Fibroblast of the conjunctiva (primary cell): ENCODE measurements at regions not wholly inside any gene's neighbourhood (a gene's known extent, or its start where the extent isn't known, plus 50 kb on each side); places are given as distances from the start of the nearest gene placed in this dataset.
"Not testable (repeated sequence)": the region's sequence is repeated elsewhere in the genome, so short reads cannot be mapped to it uniquely, and the experiment has no call there.

Experiments used
- DNase-seq: peaks from one replicate; pipeline ENCODE4 v3.0.0-alpha.2; 2010; ENCODE audit warnings: low read depth

- DNase-seq = not testable (repeated sequence)
These were observed 102.8 kb upstream of the TMPRSS2 start for GRCh38 chr21:41610840-41611115.

DNA sequence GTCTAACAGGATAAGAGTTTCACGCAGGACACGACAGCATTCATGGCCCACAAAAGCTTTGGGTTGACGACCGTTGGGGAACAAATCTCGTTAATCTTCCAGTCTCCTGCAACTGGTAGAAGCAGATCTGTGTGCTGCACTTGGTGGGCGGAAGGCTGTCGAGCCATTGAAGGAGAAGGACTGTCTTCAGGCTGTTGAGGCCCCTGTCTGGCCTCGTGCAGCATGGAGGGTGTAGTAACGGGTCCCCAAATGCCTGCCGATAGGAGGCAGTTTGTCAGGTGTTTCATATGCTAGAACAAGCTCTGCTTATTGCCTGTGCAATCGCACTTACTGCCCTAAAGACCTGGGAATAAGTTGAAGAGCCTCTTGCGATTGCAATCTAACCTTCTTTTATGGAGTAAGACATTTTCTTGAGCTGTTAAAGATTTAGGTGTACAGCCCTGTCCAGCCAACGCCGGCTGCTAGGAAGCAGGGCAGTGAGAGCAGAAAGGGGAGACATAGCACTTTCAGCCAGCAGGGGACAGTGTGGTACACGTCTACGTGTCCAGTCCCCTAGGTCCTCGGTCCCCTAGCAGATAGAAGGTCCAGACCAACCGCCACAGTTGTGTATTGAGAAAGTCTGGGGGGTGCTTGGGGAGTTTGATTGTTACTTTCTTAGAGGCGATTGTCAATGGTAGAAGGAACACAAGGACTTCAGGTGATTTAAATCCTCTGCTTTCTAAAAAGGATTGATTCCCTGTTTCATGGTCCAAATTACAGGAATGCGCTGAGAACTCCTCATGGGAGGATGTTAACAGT, 102.3 kb upstream of the TMPRSS2 start:
- no peak for DNase-seq

GRCh38 chr21:41606706-41607105, 98.7 kb upstream of the TMPRSS2 start:
- DNase-seq = no peak

DNA sequence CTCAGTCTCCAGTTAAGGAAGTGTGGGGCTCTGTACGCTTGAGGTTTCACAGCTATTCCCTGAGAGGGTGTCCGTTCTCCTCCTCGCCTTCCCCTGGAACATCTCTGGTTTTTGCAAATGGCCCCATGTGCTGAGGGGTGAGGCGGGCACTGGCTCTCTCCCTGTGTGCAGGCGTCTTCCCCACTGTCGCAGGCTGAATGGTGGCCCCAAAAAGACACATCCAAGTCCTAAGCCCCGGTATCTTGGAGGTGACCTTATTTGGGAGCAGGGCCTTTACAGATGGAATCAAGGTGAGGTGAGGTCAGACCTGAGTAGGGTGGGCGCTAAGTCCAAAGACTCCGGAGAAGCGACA, 98.0 kb upstream of the TMPRSS2 start:
- no peak for DNase-seq

GRCh38 chr21:41605178-41605933, 97.4 kb upstream of the TMPRSS2 start:
- DNase-seq = no peak

- DNase-seq = no peak
These were observed 96.7 kb upstream of the TMPRSS2 start for GRCh38 chr21:41604583-41605041.

GRCh38 chr21:41603476-41603875, 95.5 kb upstream of the TMPRSS2 start:
- DNase-seq = no peak

DNA sequence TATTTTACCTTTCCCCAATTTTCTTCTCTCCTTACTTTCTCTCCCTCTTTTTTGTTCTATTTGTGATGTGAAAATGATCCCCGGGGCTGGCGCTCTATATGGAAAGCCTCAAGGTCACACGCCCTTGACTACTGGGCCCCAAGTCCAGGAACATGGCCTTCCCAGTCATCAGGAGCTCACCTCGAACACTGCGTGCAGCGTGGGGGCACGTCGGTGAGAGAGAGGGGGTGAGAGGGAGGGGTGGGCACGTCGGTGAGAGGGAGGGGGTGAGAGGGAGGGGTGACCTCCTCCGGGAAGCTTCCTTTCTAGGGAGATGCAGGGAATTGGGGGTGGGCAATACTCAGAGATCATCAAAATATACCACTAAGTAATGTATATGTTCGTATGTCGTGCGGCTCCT, 94.6 kb upstream of the TMPRSS2 start:
- DNase-seq = no peak

GRCh38 chr21:41601573-41602368, 93.8 kb upstream of the TMPRSS2 start:
- DNase-seq = no peak

DNA sequence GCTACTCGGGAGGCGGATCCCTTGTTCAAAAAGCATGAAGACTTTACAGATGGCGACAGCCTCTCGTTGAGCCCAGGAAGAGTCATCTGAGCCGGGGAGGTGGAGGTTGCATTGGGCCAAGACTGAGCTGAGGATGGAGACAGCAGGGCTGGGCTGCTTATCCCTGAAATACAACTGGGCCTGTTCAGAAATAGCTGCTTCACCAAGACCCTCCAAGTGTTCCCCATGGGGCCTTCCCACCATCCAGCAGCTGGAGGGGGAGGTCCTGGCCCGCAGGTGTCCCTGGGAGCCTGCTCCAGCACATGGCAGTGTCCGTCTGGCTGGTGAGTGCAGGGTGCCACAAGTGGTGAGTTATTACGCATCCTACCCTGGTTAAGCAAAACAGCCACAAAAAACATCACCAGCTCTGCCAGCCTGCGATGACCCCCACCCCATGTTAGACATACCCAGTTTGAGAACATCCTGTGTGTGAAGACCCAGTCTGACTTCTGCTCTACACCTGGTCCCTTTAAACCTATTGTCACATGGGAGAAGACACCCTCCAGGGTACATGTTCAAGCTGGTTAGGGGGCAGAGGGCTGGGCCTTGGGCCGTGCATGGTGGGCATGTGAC, 93.1 kb upstream of the TMPRSS2 start:
- no peak for DNase-seq

DNA sequence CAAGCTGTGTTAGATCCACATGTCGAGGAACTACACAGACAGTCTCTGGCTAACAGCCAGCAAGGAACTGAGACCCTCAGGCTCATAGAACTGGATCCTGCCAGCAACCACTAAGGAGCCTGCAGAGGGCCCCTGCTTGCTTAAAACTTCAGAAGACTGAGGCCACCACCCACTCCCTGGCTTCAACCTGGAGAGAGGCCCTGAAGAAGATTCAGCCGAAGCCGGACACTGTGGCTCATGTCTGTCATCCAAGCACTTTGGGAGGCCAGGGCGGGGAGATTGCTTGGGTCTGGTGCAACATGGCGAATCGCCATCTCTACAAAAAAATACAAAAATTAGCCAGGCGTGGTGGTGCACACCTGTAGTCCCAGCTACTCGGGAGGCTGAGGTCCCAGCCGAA, 92.6 kb upstream of the TMPRSS2 start:
- DNase-seq = no peak

- DNase-seq = no peak
These were observed 92.2 kb upstream of the TMPRSS2 start for GRCh38 chr21:41600116-41600515.

DNA sequence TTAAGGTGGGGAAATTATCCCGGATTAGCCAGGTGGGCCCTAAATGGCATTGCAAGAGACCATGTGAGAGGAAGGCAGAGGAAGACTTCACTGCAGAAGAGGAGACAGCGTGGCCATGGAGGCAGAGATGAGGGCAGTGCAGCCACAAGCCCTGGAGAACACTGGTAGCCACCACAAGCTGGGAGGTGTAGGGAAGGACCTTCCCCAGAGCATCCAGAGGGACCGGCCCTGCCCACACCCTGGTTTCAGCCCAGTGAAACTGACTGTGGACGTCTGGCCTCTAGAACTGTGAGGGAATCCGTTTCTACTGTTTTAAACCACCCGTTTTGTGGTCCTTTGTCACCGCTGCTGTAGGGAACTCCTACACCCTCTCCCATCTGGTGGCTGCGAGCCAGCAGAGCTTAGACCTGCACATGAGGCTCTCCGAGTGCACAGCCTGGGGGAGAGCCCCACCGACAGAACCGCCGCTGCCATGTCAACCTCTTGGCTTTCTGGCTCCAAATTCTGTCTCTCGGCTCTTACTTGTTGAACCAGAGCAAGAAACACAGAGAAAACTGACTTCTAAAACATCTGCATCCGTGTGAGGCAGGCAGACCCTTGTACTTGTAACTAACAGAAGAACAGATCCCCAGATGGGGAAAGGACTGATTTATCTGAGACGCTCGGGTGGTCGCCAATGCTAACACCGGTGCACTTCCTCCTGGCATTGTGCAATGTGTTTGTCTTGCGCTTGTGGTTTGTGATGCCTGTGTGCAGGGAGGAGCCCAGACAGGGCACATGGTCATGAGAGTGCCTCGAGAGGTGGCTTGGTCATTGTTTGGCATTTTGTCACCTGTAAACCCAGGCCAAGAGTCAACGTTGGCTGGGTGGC, 90.8 kb upstream of the TMPRSS2 start:
- DNase-seq = no peak

- no peak for DNase-seq
These were observed 89.9 kb upstream of the TMPRSS2 start for GRCh38 chr21:41597811-41598231.

- no peak for DNase-seq
These were observed 89.3 kb upstream of the TMPRSS2 start for GRCh38 chr21:41597227-41597626.

DNA sequence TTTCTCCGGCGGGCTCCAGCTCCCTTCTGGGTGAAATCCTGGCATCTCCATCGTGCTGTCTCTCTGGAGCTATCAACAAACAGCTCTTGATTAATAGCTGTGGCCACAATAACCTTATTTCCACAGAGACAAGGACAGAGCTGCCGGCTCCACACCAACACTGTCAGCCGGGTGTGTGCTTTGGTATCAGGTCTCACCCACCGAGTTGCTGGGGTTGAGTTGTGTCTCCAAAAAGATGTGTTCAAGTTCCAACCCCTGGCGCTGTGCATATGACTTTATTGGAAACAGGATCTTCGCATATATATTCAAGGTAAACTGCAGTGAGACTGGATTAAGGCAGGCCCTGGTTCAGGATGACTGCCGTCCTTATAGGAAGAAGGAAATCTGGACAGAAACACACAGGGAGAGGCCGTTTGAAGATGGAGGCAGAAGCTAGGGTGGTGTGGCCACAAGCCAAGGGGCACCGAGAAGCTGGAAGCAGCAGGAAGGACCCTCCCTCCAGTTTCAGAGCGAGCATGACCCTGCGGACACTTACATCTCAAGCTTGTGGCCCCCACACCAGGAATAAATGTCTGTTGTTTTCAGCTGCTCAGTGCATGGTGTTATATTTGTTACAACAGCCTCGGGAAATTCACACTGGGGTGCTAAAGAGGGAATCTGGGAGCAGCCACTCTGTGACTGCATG, 88.4 kb upstream of the TMPRSS2 start:
- DNase-seq = no peak

- no peak for DNase-seq
These were observed 86.3 kb upstream of the TMPRSS2 start for GRCh38 chr21:41594268-41594667.

GRCh38 chr21:41593760-41594138, 85.8 kb upstream of the TMPRSS2 start:
- no peak for DNase-seq

GRCh38 chr21:41593051-41593759, 85.2 kb upstream of the TMPRSS2 start:
- no peak for DNase-seq

DNA sequence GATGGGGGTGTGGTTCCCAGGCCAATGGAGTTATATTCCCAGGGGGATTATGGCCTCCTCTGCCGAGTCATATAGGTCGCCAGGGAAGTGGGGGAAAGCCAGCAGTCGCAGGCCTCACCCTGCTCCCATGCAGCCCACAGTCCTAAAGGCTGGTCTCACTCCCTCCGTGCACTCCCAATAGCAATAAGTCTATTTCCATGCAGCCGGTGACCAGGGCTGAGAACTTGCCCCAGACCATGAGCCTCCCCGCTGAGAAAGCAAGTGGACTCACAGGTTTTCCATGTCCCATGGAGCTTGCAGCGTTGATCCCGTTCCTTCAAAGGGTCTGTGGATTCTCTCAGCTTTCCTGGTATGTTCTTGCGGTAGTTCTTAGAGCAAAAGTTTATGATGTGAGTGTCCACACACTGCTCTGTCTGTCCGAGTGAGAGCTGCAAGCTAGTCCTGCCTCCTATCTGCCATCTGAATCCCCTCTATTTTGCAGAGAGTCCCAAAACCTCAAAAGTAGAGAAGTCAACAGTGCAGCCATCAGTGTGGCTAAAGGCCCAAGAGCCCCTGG, 81.7 kb upstream of the TMPRSS2 start:
- DNase-seq = no peak
